HL-60/S4 (cell line): ENCODE measurements at regions not wholly inside any gene's neighbourhood (a gene's known extent, or its start where the extent isn't known, plus 50 kb on each side); places are given as distances from the start of the nearest gene placed in this dataset.
"Not testable (repeated sequence)": the region's sequence is repeated elsewhere in the genome, so short reads cannot be mapped to it uniquely, and the experiment has no call there.

Experiments
- in situ Hi-C: fragments of 300-500 bp; cut with MboI; formaldehyde crosslinking; loops from 2 replicates; pipeline ENCODE4 v1.14.3; 2022; ENCODE audit warnings: low sequenced_read_pairs

GRCh38 chr20:53819973-53820451 is 226.4 kb upstream of the ZNF217 start:
- in situ Hi-C loops, result no loop called here

DNA sequence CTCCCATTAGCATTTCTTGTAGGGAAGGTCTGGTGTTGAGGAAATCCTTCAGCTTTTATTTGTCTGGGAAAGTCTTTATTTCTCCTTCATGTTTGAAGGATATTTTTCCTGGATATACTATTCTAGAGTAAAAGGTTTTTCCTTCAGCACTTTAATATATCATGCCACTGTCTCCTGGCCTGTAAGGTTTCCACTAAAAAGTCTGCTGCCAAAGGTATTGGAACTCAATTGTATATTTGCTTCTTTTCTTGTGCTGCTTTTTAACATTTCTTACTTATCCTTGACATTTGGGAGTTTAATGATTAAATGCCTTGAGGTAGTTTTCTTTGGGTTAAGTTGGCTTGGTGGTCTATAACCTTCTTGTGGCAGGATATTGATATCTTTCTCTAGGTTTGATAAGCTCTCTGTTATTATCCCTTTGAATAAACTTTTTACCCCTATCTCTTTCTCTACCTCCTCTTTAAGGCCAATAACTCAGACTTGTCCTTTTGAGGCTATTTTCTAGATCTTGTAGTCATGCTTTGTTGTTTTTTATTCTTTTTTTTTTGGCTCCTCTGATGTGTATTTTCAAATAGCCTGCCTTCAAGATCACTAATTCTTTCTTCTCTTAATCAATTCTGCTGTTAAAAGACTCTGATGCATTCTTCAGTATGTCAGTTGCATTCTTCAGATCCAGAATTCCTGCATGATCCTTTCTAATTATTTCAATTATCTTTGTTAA is 225.0 kb upstream of the ZNF217 start:
- in situ Hi-C loops, result no loop called here

GRCh38 chr20:53817513-53817912 is 223.9 kb upstream of the ZNF217 start:
- in situ Hi-C loops, result not testable (repeated sequence)

DNA sequence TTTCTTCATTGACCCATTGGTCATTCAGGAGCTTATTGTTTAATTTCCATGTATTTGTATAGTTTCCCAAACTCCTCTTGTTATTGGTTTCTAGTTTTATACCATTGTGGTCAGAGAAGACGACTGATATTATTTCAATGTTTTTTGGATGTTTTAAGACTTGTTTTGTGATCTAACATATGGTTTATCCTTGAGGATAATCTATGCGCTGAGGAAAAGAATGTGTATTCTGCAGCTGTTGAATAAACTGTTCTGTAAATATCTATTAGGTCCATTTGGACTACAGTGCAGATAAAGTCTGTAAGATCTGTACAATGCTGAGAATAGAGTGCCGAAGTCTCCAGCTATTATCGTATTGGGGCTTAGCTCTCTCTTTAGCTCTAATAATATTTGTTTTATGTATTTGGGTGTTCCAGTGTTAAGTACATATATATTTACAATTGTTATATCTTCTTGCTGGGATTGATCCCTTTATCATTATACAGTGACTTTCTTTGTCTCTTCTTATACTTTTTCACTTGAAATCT is 223.3 kb upstream of the ZNF217 start:
- in situ Hi-C loops, result no loop called here

- in situ Hi-C loops, result no loop called here
Measured at GRCh38 chr20:53815509-53815908, 221.9 kb upstream of the ZNF217 start.

DNA sequence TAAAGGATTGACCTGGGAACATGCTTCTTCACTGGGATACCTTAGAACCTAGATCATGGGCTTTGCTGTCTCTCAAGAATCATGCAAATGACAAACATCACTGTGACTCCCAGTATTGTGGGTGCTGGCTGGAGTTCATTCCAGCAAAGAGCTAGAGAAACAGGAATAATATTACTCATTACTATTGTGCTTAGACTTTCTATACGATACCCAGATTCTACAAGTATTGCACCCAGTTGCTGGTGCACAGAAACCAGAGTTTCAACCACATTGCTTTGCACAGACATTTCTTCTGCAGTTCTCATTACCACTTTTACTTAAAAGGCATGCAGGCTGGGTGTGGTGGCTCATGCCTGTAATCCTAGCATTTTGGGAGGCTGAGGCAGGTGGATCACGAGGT is 220.4 kb upstream of the ZNF217 start:
- in situ Hi-C loops, result no loop called here

- in situ Hi-C loops, result no loop called here
Measured at GRCh38 chr20:53813636-53814035, 220.0 kb upstream of the ZNF217 start.

- in situ Hi-C loops, result no loop called here
Measured at GRCh38 chr20:53811577-53811976, 217.9 kb upstream of the ZNF217 start.

DNA sequence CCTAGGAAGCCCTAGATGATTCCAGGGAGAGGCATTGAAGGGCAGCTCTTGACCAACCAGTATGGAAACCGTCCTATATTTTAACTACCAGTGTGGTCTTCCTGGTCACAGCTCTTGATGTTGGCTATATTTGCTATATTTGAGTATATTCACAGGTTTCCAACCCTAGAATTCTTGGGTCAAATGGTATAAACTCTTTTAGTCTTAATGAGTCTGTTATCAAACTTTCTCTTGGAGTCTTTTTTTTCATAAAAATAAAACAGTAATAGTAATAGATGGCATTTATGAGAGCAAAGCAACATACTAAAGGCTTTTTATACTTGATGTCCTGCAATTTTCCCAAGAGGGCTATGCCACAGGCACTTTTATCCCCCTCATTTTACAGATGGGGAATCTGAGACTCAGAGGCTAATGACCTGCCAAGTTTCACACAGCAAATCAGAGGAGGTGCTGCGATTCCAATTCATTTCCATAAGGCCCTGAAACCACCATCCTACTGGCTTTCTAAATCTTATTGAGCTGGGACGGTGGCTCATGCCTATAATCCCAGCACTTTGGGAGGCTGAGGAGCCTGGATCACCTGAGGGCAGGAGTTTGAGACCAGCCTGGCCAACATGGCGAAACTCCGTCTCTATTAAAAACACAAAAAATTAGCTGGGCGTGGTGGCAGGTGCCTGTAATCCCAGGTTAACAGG is 217.2 kb upstream of the ZNF217 start:
- in situ Hi-C loops, result no loop called here

GRCh38 chr20:53809728-53810365 is 216.2 kb upstream of the ZNF217 start:
- in situ Hi-C loops, result no loop called here

DNA sequence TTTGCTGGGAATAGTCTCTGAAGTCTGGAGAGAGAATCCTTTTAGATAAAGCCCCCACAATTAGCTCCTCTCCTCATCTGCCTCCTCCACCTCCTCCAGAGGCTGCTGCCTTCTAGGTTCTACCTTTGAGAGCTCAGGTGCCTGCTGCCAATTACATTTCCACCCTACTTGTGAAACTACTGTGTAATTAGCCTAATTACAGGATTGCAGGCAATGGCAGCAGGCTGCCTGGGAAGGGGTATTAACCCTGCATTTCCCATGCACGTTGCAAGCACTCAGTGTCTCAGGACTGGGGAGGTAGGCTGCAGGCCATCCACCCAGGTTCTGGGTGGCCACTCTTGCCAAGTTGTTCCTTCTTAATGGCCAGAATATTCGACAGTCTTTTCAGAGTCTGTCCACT is 215.6 kb upstream of the ZNF217 start:
- in situ Hi-C loops, result no loop called here

DNA sequence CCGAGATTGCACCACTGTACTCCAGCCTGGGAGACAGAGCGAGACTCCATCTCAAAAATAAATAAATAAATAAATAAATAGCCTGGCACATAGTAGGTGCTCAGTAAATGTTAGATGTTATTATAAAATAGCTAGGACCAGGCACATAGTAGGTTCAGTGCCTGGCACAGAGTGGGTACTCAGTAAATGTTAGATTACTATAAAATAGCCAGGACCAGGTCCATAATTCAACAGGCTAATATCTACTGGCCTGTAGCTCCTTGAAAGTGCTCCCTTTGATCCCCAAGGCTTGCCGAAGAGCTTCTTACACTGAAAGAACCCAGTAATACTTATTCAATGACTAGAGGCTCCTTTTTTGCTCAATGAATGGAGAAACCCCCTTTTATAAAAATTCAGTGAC is 215.1 kb upstream of the ZNF217 start:
- in situ Hi-C loops, result no loop called here

- in situ Hi-C loops, result not testable (repeated sequence)
Measured at GRCh38 chr20:53808302-53808701, 214.7 kb upstream of the ZNF217 start.

DNA sequence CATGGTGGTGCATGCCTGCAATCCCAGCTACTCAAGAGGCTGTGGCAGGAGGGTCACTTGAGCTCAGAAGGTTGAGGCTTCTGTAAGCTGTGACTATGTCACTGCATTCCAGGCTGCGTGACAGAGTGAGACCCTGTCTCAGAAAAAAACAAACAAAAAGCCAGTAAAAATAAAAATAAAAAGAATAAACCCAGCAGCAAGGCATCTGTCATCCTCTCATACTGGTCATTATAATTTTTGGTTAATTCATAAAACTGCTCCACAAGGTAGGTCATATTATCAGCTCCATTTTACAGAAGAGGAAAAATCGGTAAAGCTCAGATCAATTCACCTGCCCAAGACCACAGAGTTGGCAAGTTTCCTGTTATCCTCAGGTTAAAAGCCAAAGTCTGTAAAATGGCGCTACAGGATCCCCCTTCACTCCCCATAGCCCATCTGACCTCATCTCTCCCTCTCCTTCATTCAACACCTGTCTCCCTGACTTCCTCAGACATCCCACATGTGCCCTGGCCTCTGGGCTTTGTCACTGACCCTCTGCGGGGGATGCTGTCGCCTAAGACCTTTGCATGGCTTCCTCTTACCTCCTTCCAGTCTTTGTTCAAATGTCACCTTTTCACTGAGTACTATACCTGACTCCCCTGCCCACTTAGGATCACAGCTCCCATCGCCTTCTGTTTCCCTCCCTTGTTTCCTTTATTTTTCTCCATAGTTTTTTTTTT is 213.2 kb upstream of the ZNF217 start:
- in situ Hi-C loops, result no loop called here

GRCh38 chr20:53805895-53806384 is 212.3 kb upstream of the ZNF217 start:
- in situ Hi-C loops, result no loop called here

DNA sequence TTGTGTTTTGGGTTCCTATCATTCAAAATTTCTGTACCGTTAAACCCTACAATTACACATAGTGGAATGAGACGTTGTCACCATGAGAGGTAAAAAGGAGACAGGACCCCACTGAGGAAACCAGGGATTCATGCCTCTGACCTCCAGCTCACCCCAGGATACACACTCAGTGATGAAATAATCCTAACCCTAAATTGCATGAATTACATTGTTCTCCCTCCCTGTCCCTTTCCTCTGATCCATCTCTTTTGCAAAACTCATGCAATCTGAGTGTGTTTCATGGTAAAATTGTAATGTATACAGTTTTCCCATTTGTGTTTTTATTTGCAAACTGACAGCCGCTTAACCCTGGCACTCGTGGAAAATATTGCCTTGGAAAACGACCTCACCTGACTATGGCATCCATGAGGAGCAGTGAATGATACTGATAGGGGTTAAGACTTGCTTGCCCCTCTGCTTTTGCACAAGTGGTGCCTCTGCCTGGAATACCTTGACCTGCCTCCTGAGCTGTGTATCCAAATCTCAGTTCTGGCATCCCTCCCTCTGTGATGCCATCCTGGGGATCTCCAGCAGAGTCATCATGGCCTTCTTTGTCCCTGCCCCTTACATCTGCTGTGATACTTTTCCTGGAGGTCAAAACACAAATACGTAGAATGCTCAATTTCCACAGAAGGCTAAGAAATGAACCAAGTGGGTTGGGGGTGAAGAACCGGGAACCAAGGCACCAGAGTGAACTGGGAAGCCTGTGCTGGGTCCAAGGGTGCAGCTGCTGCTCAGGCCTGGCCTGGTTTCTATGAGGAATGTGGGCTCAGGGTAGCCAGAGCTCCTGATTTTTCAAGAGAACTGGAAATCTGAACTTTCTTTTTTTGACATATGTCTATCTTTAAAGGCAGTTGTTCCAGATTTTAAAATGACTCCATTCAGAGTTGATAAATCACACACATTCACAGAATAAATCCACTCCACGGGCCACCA is 211.6 kb upstream of the ZNF217 start:
- in situ Hi-C loops, result no loop called here

- in situ Hi-C loops, result not testable (repeated sequence)
Measured at GRCh38 chr20:53804308-53804707, 210.7 kb upstream of the ZNF217 start.

GRCh38 chr20:53803492-53804155 is 210.0 kb upstream of the ZNF217 start:
- in situ Hi-C loops, result no loop called here
